Tibial artery (tissue), 4 donors: ENCODE measurements at regions not wholly inside any gene's neighbourhood (a gene's known extent, or its start where the extent isn't known, plus 50 kb on each side); places are given as distances from the start of the nearest gene placed in this dataset.

Experiments
- DNase-seq, 2 donors: peaks; one replicate each; pipeline ENCODE4 v3.0.0-alpha.2; 2019
- H3K27ac ChIP-seq, 2 donors: fragments of 200-600 bp; sonication (generic) in 1 of 2; 1 replicate in 1 of 2; 2 replicates in 1 of 2; pipeline ENCODE4 v1.5.1; 2018 to 2019; ENCODE audit warnings: mild to moderate bottlenecking in 1 of 2
- H3K27me3 ChIP-seq, 2 donors: fragments of 200-600 bp; sonication (generic) in 1 of 2; one replicate each; pipeline versions ENCODE4 v1.5.1 to v1.6.0; 2016 to 2019
- H3K36me3 ChIP-seq, 3 donors: fragments of 200-600 bp; sonication (generic) in 2 of 3; one replicate each; pipeline ENCODE4 v1.5.1; 2016 to 2019; ENCODE audit warnings: mild to moderate bottlenecking in 2 of 3
- H3K4me1 ChIP-seq, 4 donors: fragments of 200-600 bp; sonication (generic) in 2 of 4; 1 replicate in 3 of 4; 2 replicates in 1 of 4; pipeline ENCODE4 v1.5.1; 2016 to 2019
- H3K4me3 ChIP-seq, 2 donors: fragments of 200-600 bp; sonication (generic) in 1 of 2; 1 replicate in 1 of 2; 2 replicates in 1 of 2; pipeline ENCODE4 v1.5.1; 2018 to 2019; ENCODE audit warnings: mild to moderate bottlenecking in 2 of 2
- H3K9me3 ChIP-seq, 3 donors: fragments of 200-600 bp; sonication (generic) in 1 of 3; one replicate each; pipeline ENCODE4 v1.5.1; 2016 to 2019
- intact Hi-C: fragments of 100-400 bp; cut with DNase I; formaldehyde crosslinking; loops from one replicate; pipeline ENCODE4 v1.15.0; 2023; ENCODE audit warnings: low total_unique reads
- TF ChIP-seq, protein P1 (sequence below), 2 experiments: fragments of 200-600 bp in 1 of 2; fragments of 450-650 bp in 1 of 2; IDR thresholded peaks; one replicate each; pipeline ENCODE4 v1.5.1; 2017 to 2019; ENCODE audit warnings: antibody characterized with exemption in 2 of 2, mild to moderate bottlenecking in 1 of 2, moderate library complexity in 1 of 2

DNA sequence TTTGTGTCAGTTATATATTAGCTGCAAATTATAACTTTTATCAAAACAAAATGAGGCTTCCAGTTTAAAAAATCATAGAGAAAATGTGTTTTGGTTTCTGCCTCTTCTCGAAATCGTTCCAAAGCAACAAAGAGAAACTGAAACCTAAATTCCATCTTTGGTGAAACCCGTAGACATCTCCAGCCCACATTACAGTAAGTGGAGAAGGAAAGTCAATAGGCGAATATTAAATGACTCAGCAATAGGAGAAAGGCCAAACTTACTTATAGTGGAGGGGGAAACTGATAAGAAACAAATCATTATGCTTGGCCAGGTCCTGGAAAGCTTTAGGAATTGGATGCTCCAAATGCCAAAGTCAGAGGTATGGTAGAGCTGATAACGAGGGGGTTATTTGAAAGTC, 103.0 kb upstream of the SHISA6 start:
- H3K9me3 ChIP-seq, result no peaks in the 10 kb centered on the region
- intact Hi-C loops, result no loop called here
- H3K4me3 ChIP-seq, result peak overlapping the region in 1 of 2 donors; percentile 10
- H3K36me3 ChIP-seq, result no peaks in the 10 kb centered on the region
- TF ChIP-seq, protein P1, sequence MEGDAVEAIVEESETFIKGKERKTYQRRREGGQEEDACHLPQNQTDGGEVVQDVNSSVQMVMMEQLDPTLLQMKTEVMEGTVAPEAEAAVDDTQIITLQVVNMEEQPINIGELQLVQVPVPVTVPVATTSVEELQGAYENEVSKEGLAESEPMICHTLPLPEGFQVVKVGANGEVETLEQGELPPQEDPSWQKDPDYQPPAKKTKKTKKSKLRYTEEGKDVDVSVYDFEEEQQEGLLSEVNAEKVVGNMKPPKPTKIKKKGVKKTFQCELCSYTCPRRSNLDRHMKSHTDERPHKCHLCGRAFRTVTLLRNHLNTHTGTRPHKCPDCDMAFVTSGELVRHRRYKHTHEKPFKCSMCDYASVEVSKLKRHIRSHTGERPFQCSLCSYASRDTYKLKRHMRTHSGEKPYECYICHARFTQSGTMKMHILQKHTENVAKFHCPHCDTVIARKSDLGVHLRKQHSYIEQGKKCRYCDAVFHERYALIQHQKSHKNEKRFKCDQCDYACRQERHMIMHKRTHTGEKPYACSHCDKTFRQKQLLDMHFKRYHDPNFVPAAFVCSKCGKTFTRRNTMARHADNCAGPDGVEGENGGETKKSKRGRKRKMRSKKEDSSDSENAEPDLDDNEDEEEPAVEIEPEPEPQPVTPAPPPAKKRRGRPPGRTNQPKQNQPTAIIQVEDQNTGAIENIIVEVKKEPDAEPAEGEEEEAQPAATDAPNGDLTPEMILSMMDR (IDR thresholded peaks at IDR 0.05), result no peak
- no peak for DNase-seq
- no peaks in the 10 kb centered on the region for H3K4me1 ChIP-seq
- H3K27ac ChIP-seq, result no peak overlapping the region
- H3K27me3 ChIP-seq, result no peaks in the 10 kb centered on the region

DNA sequence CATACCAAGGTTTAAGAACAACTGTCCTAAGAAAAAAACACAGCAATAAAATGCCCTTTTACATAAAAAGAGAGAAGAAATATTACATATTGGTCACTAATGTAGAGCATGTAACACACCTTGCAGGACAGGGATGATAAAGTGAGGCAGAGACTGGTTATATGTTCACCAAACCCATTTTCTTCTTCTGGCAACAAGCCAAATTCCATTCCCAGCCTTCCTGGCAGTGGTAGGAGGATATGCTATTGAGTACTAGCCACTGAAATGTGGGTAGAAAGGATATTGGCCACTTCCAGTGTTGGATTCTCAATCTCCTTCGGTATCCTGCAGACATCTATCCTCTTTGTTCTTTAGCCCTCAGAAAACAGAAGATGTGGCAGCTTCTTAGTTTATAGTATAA, 105.2 kb upstream of the SHISA6 start:
- Histone ChIP-seq H3K9me3 (no peaks in the 10 kb centered on the region), H3K4me3 (no peak overlapping the region), H3K27ac (no peak overlapping the region), H3K27me3 (no peaks in the 10 kb centered on the region), H3K36me3 (no peaks in the 10 kb centered on the region), H3K4me1 (no peaks in the 10 kb centered on the region)
- DNase-seq, result no peak
- TF ChIP-seq, protein P1 (IDR thresholded peaks at IDR 0.05), result no peak
- intact Hi-C loops, result no loop called here

DNA sequence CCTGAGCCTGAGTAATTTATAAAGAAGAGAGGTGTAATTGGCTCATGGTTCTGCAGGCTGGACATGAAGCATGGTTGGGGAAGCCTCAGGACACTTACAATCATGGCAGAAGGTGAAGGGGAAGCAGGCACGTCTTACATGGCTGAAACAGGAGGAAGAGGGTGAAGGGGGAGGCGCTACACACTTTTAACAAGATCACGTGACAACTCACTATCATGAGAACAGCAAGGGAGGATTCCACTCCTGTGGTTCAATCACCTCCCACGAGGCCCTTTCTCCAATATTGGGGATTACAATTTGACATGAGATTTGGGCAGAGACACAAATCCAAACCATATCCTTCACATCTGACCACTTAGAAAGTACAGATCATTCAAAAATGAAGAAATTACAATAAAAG, 110.6 kb upstream of the SHISA6 start:
- TF ChIP-seq, protein P1 (IDR thresholded peaks at IDR 0.05), result no peak
- no peak for DNase-seq
- no peaks in the 10 kb centered on the region for H3K36me3 ChIP-seq
- H3K4me1 ChIP-seq, result no peaks in the 10 kb centered on the region
- no peak overlapping the region for H3K27ac ChIP-seq
- H3K4me3 ChIP-seq, result no peak overlapping the region
- intact Hi-C loops, result no loop called here
- no peaks in the 10 kb centered on the region for H3K9me3 ChIP-seq
- H3K27me3 ChIP-seq, result no peaks in the 10 kb centered on the region

DNA sequence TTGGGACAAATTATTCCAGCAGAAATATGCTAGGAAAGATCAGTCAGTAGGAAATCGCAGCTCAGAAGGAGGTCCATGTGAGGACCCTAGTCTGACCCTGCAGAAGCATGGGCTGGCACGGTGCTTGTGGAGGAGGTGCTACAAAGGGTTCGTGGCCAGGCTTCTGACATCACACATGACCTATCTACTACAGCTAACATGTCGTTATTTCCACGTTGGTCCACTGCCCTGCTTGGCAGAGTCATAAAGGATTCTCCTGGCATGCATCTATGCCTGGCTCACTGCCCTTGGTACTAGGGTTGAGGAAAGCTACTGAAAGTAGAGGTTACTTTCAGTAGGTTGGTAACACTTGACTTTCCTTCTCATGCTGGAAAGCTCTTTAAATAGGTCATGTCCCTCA, 118.1 kb upstream of the SHISA6 start:
- H3K9me3 ChIP-seq, result no peaks in the 10 kb centered on the region
- DNase-seq, result no peak

DNA sequence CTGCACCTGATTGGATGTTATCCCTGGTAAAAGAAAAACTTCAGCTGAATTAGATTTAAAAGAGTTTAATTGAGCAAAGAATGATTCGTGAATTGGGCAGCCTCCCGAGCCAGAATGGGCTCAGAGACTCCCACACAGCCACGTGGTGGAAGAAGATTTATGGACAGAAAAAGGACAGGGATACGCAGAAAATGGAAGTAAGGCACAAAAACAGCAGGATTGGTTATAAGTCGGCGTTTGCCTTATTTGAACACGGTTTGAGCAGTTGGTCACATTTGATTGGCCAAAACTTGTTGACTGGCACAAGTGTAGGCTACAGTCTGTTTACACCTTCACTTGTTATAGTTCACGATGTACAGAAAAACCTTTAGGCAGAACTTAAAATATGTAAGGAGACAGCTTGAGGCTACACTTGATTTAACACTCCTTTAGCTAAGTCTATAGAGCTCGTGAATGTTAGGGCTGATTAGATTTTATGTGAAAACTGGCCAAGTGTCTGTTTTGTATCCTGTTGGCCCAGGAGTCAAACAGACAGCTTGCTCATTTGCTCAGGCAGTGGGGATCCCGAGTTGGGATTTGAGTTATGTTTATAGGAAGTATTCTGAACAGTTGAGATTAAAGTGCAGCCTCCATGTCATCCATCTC, 119.5 kb upstream of the SHISA6 start:
- Histone ChIP-seq H3K4me1 (no peaks in the 10 kb centered on the region), H3K36me3 (no peaks in the 10 kb centered on the region), H3K27me3 (no peaks in the 10 kb centered on the region), H3K27ac (no peak overlapping the region), H3K9me3 (no peaks in the 10 kb centered on the region), H3K4me3 (no peak overlapping the region)
- DNase-seq, result no peak
- intact Hi-C loops, result no loop called here
- TF ChIP-seq, protein P1 (IDR thresholded peaks at IDR 0.05), result no peak

More for the DNA sequence above, 118.1 kb upstream of the SHISA6 start:
- intact Hi-C loops, result no loop called here
- H3K27me3 ChIP-seq, result no peaks in the 10 kb centered on the region
- TF ChIP-seq, protein P1 (IDR thresholded peaks at IDR 0.05), result no peak
- no peaks in the 10 kb centered on the region for H3K36me3 ChIP-seq
- H3K27ac ChIP-seq, result no peak overlapping the region
- H3K4me1 ChIP-seq, result no peaks in the 10 kb centered on the region
- no peak overlapping the region for H3K4me3 ChIP-seq

DNA sequence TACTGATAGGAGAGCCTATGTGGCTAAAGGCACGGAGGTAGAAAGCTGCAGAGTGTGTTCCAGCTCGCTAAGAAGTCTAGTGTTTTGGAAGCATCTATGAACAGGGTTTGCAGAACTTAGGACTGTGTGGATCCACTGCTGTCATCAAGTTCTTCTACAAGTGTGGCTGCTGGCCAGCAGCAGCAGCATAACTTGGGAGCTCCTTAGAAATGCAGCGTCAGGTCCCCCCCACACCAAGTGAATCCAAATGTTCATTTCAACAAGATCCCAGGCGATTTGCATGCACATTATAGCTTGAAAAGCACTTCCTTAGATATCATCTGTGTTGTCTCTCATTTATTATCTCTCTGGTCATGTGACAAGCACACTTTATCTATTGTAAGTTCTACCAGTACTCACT, 131.9 kb upstream of the SHISA6 start:
- no peak overlapping the region for H3K27ac ChIP-seq
- H3K9me3 ChIP-seq, result no peaks in the 10 kb centered on the region
- H3K4me3 ChIP-seq, result no peak overlapping the region
- TF ChIP-seq, protein P1 (IDR thresholded peaks at IDR 0.05), result no peak
- intact Hi-C loops, result no loop called here
- no peaks in the 10 kb centered on the region for H3K27me3 ChIP-seq
- no peaks in the 10 kb centered on the region for H3K4me1 ChIP-seq
- H3K36me3 ChIP-seq, result no peaks in the 10 kb centered on the region
- DNase-seq, result no peak
